ENCODE measurements at regions not wholly inside any gene's neighbourhood (a gene's known extent, or its start where the extent isn't known, plus 50 kb on each side); places are given as distances from the start of the nearest gene placed in this dataset.
"Not testable (repeated sequence)": the region's sequence is repeated elsewhere in the genome, so short reads cannot be mapped to it uniquely, and the experiment has no call there.

DNA sequence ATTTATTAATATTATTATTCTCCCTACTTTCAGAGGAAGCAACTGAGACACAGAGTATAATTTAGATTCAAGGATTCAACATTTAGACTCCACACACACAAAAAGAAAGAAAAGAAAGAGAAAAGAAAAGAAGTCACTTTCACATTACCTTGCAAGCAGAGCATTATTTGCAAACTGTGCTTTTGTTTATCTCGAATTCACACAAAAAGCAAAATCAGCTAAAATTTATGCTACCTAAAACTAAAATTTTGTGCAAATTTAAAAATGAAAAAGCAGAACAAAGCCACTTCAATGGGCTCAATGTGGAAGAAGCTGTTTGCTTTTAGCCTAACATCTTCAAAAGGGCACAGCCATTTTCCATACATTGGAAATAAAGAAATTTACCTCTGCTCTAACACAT, 1282.7 kb upstream of the GYPC start:
- no peak for DNase-seq

DNA sequence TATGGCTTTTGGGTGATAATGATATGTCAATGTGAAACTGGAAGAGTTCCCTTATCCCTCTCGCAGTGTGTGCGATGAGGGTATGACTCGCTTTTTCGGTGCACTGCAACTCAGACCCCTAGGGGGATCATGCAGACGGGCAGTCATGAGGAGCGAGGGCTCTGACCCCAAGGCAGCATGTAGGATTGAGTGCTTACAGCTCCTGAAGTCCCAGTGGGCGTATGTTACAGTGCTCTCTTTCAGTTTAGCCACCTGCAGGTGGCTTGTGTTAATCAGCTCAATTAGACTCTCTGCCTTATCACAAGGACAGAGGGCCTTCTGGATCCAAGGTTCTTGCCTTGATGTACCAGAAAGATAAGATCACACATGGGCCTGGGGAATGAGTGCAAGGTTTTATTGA, 1269.9 kb upstream of the GYPC start:
- DNase-seq: no peak

DNA sequence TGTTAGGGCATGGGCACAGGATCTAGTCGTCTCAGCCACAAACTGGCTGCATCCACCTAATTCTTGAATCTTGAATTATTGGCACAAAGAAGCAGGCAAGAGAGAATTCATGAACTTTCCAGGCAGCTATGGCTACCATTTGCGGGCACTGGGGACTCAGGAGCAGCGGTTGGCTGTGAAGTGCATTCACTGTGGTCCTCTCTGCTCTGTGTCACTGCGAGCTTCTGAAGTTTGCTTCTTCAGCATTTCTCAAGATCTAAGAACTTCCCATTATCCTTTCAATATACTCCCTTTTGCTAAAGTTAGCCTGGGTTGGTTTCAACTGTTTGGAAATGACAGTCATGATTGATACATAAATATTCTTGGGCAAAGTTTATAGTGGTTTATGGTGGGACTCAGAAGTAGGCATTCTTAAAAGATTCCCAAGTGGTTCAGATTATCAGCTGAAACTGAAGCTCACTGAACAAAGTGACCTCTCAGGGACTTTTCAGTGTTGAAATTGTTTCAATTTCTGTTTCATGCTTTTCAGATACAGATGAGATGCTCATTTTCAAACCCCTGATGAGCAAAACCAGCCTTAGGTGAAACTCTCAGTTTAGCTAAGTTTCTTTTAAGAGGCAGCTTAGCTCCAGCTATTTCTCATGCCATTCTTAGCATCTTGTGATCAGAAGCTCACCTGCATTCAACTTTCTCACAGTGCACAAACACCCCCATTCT, 1258.3 kb upstream of the GYPC start:
- no peak for DNase-seq

DNA sequence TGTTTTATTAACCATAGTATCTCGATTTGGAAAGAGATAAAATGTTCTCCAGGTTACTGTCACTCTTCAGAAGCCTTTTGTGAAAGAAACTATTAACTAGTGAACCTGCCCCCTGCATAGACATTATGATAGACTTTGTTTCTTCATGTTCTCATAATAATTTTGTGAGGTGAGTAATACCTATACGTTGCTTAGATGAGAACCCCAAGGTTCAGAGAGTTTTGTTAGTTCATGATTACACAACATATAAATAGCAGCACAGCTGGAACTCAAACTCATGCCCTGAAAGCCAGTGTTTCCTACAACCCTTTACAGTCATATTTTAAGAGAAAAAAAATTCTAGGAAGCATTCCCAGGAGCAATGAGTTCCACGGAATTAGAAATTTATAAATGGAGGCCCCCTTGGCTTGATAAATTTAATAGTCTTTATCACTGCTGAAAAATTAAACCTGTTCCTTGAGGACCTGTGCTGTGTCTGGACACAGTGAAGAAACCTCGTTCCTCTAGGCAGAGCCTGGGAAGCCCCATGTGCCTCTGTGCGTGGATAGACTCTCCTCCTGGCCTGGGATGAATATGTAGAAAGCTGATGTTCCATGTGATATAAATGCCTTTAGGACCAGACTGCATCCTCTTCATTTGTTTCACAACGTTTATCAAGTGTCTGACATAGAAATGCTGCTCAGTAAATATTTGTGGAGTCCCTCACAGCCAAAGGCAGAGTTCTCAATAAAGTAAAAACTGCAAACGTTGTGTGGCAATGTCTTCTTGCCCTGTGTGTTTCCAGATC, 1257.0 kb upstream of the GYPC start:
- no peak for DNase-seq

GRCh38 chr2:125405816-125406215, 1250.1 kb upstream of the GYPC start:
- DNase-seq: no peak

- no peak for DNase-seq
Observed at GRCh38 chr2:125408874-125409538, 1247.0 kb upstream of the GYPC start.

DNA sequence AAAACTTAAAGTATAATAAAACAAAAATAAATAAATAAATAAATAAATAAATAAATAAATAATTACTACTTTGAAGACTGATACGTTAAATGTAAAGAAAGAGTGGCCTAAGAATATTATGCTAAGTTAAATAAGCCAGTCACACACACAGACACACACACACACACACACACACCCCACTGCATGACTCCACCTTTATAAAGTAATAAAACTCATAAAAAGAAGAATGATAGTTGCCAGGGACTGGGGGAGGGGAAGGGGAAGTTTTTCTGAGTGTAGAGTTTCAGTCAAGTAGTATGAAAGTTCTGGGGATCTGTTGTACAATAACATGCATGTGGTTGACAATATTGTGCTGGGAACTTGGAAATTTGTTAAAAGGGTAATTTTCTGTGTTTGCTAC, 1237.5 kb upstream of the GYPC start:
- DNase-seq: no peak

GRCh38 chr2:125422198-125422770, 1233.7 kb upstream of the GYPC start:
- DNase-seq: not testable (repeated sequence)

- no peak for DNase-seq
Observed at GRCh38 chr2:125424266-125424785, 1231.6 kb upstream of the GYPC start.

- no peak for DNase-seq
Observed at GRCh38 chr2:125427721-125428315, 1228.1 kb upstream of the GYPC start.

GRCh38 chr2:125444106-125444505, 1211.9 kb upstream of the GYPC start:
- DNase-seq: no peak

- no peak for DNase-seq
Observed at GRCh38 chr2:125445495-125445894, 1210.5 kb upstream of the GYPC start.

DNA sequence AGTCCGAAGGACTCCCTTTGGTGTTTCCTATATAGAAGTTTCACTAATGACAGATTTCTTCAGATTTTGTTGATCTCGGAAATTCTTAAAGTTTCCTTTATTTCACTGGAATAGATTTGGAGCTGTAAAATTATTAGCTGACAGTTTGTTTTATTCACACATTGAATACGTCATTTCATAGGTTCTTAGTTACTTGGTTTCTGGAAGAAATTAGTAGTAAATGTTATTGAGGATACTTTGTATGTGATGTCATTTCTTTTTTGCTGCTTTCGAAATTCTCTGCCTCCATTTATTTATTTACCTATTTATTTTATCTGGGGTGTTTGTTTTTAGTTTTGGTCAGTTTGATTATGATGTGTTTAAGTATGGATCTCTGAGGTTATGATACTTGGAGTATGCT, 1205.9 kb upstream of the GYPC start:
- no peak for DNase-seq

GRCh38 chr2:125455110-125455509, 1200.8 kb upstream of the GYPC start:
- no peak for DNase-seq

GRCh38 chr2:125456693-125457363, 1199.1 kb upstream of the GYPC start:
- no peak for DNase-seq

DNA sequence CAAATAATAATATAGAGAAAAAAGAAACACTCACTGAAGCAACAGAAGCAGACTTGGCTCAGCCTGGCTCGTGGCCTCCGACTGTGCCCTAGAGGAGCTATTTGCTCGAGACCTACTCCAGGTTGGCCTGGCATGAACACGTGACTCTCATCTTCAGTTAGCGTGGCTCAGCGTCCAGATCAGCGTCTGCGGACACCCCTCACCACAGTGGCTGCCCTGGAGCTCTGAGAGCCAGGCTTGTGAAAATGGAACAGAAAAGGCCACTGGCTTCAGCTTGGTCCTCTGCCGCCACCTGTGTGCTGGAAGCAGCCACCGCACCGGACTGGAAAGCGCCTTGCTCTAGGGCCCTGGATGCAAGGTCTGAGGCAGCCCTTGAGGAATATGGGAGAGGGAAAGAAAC, 1184.0 kb upstream of the GYPC start:
- no peak for DNase-seq

DNA sequence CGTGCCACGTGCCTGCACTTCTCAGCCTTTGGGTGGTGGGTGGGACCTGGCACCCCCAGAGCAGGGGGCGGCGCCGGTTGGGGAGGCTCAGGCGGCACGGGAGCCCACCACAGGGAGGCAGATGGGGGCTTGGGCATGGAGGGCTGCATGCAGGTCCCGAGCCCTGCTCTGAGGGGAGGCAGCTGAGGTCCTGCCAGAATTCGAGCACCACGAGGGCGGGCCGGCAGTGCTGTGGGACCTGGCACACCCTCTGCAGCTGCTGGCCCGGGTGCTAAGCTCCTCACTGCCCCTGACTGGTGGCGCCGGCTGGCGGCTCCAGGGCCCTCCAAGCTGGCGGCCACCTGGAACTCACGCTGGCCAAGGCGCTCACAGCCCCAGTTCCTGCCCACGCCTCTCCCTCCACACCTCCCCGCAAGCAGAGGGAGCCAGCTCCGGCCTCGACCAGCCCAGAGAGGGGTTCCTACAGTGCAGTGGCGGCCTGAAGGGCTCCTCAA, 1176.8 kb upstream of the GYPC start:
- no peak for DNase-seq

DNA sequence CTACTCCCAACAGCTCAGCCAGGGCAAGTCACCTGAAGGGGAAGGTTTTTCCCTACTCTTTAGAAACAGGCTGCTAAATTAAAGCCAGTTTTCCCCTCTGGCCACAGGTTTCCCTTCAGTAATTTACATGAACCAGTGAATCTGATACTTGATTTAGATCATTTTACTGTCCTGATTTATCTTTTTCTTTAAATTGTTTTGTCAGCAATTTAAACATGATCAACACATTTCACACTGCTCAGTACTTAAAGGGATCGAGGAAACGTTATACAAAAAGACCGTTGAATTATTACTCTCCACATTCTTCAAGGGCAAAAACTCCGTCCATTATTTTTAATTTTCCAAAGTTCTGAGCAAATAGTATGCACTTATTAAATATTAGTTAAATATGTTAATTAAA, 1165.7 kb upstream of the GYPC start:
- no peak for DNase-seq

DNA sequence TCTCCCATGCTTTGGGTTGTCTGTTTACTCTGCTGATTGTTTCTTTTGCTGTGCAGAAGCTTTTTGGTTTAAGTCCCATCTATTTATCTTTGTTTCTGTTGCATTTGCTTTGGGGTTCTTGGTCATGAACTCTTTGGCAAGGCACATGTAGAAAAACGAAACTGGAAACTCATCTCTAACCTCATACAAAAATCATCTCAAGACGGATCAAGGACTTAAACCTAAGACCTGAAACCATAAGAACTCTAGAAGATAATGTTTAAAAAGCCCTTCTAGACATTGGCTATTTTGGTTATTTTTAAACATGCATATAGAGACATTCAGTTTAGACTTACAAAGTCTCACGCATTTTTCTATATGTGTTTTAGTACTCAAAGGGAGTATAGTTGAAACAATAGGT, 1164.3 kb upstream of the GYPC start:
- no peak for DNase-seq

DNA sequence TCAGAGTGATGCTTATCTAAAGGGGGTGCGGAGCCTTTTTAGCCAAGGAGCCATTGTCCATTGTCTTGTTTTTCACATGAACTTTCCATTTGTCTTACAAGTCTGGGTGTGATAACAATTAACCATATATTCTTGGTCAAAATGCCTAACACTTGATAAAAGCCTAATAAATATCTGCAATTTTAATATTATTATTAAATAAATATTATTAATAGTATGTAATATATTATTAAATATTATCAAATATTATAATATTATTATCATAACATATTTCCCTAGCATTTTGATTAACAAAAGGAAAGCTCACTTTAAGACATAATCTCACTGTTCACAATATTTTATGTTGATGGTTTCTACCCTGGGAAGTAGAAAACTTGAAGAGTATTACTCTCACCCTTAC, 1143.6 kb upstream of the GYPC start:
- DNase-seq: no peak

DNA sequence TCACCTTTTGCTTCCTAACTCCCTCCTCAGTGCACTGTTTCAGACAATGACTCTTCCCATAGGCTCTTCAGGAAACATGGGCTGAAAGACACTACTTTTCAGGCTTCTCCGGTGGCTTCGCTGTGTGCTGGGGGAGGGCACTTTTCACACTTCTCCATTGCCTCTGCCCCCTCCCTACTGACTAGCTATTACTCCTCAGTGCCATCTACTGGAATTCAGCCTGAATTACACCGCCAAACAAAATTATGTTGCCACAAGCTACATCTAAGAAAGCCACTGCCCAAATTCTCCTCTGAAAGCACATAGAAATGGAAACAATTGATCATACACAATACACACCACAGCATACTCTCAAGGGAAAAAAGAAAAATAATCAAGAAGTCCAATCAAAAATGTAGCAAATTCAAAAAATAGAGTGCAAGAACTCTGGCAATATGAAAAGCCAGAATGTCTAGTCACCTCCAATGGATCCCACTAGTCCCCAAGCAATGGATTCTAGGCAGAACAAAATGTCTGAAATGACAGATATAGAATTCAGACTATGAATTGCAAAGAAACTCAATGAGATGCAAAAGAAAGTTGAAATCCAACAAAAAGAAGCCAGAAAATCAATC, 1139.4 kb upstream of the GYPC start:
- DNase-seq: no peak

DNA sequence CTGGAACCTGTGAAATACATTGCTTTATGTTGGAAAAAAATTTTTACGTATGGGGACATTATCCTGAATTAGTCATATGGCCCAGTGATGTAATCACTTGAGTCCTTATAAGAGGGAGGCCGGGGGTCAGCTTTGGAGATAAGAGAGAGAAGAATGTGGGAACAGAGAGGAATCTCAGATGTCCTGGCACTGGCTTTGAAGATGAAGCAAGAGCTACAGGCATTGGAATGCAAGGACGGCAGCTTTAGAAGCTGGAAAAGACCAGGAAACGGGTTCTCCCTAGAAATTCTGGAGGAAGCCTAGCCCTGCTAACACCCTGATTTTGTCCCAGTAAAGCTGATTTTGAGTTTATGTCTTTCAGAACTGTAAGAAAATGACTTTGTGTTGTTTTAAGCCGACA, 1129.9 kb upstream of the GYPC start:
- DNase-seq: no peak

Data from activated CD4-positive, CD25-positive, alpha-beta regulatory T cell (primary cell).